Colonic mucosa (tissue), 4 donors: ENCODE measurements at regions not wholly inside any gene's neighbourhood (a gene's known extent, or its start where the extent isn't known, plus 50 kb on each side); places are given as distances from the start of the nearest gene placed in this dataset.

ENCODE experiments used
- DNase-seq: peaks from one replicate; pipeline ENCODE4 v3.0.0-alpha.2; 2020
- H3K27ac ChIP-seq: fragments of 200-600 bp; one replicate; pipeline ENCODE4 v1.8.0; 2021
- H3K27me3 ChIP-seq: fragments of 200-600 bp; one replicate; pipeline ENCODE4 v1.8.0; 2021
- H3K36me3 ChIP-seq: fragments of 200-600 bp; one replicate; pipeline ENCODE4 v1.8.0; 2021
- H3K4me1 ChIP-seq: fragments of 200-600 bp; one replicate; pipeline ENCODE4 v1.8.0; 2021; ENCODE audit warnings: mild to moderate bottlenecking
- H3K4me3 ChIP-seq: fragments of 200-600 bp; one replicate; pipeline ENCODE4 v1.8.0; 2021
- H3K9ac ChIP-seq, 2 donors: one replicate each; pipeline ENCODE4 v1.7.0; 2013; ENCODE audit warnings: control low read depth in 2 of 2, low read depth in 2 of 2, low read length in 2 of 2
- H3K9me3 ChIP-seq: fragments of 200-600 bp; one replicate; pipeline ENCODE4 v1.8.0; 2021
- CTCF ChIP-seq: fragments of 200-600 bp; IDR thresholded peaks from one replicate; pipeline ENCODE4 v1.8.0; 2022; ENCODE audit warnings: antibody characterized with exemption, mild to moderate bottlenecking
- intact Hi-C: fragments of 100-400 bp; cut with DNase I; formaldehyde crosslinking; loops from one replicate; pipeline ENCODE4 v1.14.1; 2022
- donor health status: healthy.
- donor health status: DM: no; HTN: no; CAD: no.
- donor health status: DM: no; HTN: no; CAD: no.

GRCh38 chr3:5564278-5564666 is 376.8 kb downstream of the EDEM1 start:
- DNase-seq = no peak
- no peaks in the 10 kb centered on the region for H3K9me3 ChIP-seq
- H3K4me3 ChIP-seq = no peak overlapping the region
- no peaks in the 10 kb centered on the region for H3K27me3 ChIP-seq
- no peak overlapping the region for H3K27ac ChIP-seq
- no peaks in the 10 kb centered on the region for H3K4me1 ChIP-seq
- intact Hi-C loops = loop anchor here (10.0 kb wide), 1 partner anchor 259 kb away; no protein-coding TSS in a partner anchor
- no peak overlapping the region for H3K9ac ChIP-seq
- no peaks in the 10 kb centered on the region for H3K36me3 ChIP-seq
- TF ChIP-seq CTCF = no peak

GRCh38 chr3:5565026-5565425 is 377.5 kb downstream of the EDEM1 start:
- H3K4me3 ChIP-seq = no peak overlapping the region
- H3K9me3 ChIP-seq = no peaks in the 10 kb centered on the region
- H3K27me3 ChIP-seq = no peaks in the 10 kb centered on the region
- no peak overlapping the region for H3K27ac ChIP-seq
- no peaks in the 10 kb centered on the region for H3K36me3 ChIP-seq
- no peak overlapping the region for H3K9ac ChIP-seq
- intact Hi-C loops = loop anchor here (5.0 to 10.0 kb wide), 2 partner anchors 167 to 260 kb away; no protein-coding TSS in a partner anchor
- no peaks in the 10 kb centered on the region for H3K4me1 ChIP-seq
- no peak for TF ChIP-seq CTCF
- no peak for DNase-seq

GRCh38 chr3:5567113-5567512 is 379.6 kb downstream of the EDEM1 start:
- no peak overlapping the region for H3K9ac ChIP-seq
- DNase-seq = no peak
- intact Hi-C loops = loop anchor here (5.0 to 10.0 kb wide), 2 partner anchors 165 to 262 kb away; no protein-coding TSS in a partner anchor
- TF ChIP-seq CTCF = no peak
- no peaks in the 10 kb centered on the region for H3K36me3 ChIP-seq
- H3K4me1 ChIP-seq = no peaks in the 10 kb centered on the region
- H3K4me3 ChIP-seq = no peak overlapping the region
- no peaks in the 10 kb centered on the region for H3K27me3 ChIP-seq
- H3K9me3 ChIP-seq = no peaks in the 10 kb centered on the region
- no peak overlapping the region for H3K27ac ChIP-seq

- no peaks in the 10 kb centered on the region for H3K36me3 ChIP-seq
- no peaks in the 10 kb centered on the region for H3K27me3 ChIP-seq
- no peak overlapping the region for H3K9ac ChIP-seq
- no peak overlapping the region for H3K27ac ChIP-seq
- H3K9me3 ChIP-seq = no peaks in the 10 kb centered on the region
- intact Hi-C loops = loop anchor here (5.0 to 10.0 kb wide), 2 partner anchors 164 to 264 kb away; no protein-coding TSS in a partner anchor
- DNase-seq = peak; percentile 52
- no peak overlapping the region for H3K4me3 ChIP-seq
- H3K4me1 ChIP-seq = no peaks in the 10 kb centered on the region
- TF ChIP-seq CTCF = peak; percentile 36
Measured at GRCh38 chr3:5568451-5568850, 380.9 kb downstream of the EDEM1 start.

- Histone ChIP-seq H3K9me3 (no peaks in the 10 kb centered on the region), H3K4me3 (no peak overlapping the region), H3K36me3 (no peaks in the 10 kb centered on the region), H3K27me3 (no peaks in the 10 kb centered on the region), H3K4me1 (no peaks in the 10 kb centered on the region), H3K9ac (no peak overlapping the region), H3K27ac (no peak overlapping the region)
- TF ChIP-seq CTCF = no peak
- intact Hi-C loops = loop anchor here (5.0 to 10.0 kb wide), 2 partner anchors 163 to 264 kb away; no protein-coding TSS in a partner anchor
- DNase-seq = no peak
Measured at GRCh38 chr3:5569152-5569551, 381.6 kb downstream of the EDEM1 start.
